HepG2 (cell line): ENCODE measurements at regions not wholly inside any gene's neighbourhood (a gene's known extent, or its start where the extent isn't known, plus 50 kb on each side); places are given as distances from the start of the nearest gene placed in this dataset.

ENCODE experiments used
- ATAC-seq: fragments of 200-7000 bp; cut with Tn5 transposase; 3 replicates; pipeline ENCODE4 v1.9.1; 2020; ENCODE audit warnings: mild to moderate bottlenecking, moderate library complexity
- BruUV-seq: library from RNA; stranded (reverse); fragments of 400-500 nt; replicated peaks from 2 replicates; lab custom pipeline; 2021; lab: Mats Ljungman, UMichigan
- CTCF ChIA-PET: fragments of 300-600 bp; formaldehyde crosslinking; extraction: SDS; loops from one replicate; lab custom pipeline; 2021; ENCODE audit warnings: low total read pairs, inconsistent platforms, low intra/inter-chr PET ratio; lab: Yijun Ruan, JAX
- POLR2A ChIA-PET: fragments of 350-600 bp; sonication (Branson Sonifier 250); formaldehyde crosslinking; loops from one replicate; lab custom pipeline; 2020; ENCODE audit warnings: antibody characterized with exemption, inconsistent platforms; lab: Yijun Ruan, JAX
- DNase-seq: peaks from one replicate; pipeline ENCODE4 v3.0.0-alpha.2; 2015; ENCODE audit warnings: low spot score
- FAIRE-seq: peaks from 3 replicates; lab custom pipeline; 2011; peaks lifted over from hg19 to GRCh38; lab: Jason Lieb, UNC
- H2AFZ ChIP-seq: one replicate; pipeline ENCODE4 v1.6.1; 2011; ENCODE audit warnings: low read length, inconsistent platforms
- H3K27ac ChIP-seq: fragments of 300-600 bp; 3 replicates; pipeline ENCODE4 v1.8.0; 2011; ENCODE audit warnings: mixed run types, mild to moderate bottlenecking, mixed read lengths, low read length, inconsistent platforms; ENCODE audit not compliant: insufficient read depth; ENCODE audit errors: extremely low read length
- H3K27me3 ChIP-seq, 2 experiments: fragments of 200-600 bp in 1 of 2; 2 replicates in 1 of 2; 3 replicates in 1 of 2; pipeline versions ENCODE4 v1.6.0 to v1.8.0; 2011; ENCODE audit warnings: low read length in 2 of 2, mild to moderate bottlenecking in 2 of 2, moderate library complexity in 2 of 2, inconsistent platforms in 1 of 2; ENCODE audit not compliant: insufficient read depth in 2 of 2, control insufficient read depth in 1 of 2
- H3K36me3 ChIP-seq, 2 experiments: fragments of 200-600 bp in 1 of 2; replicated peaks in 1 of 2; 2 replicates in 1 of 2; 3 replicates in 1 of 2; pipeline versions ENCODE4 v1.5.1 to v1.8.0; 2011; ENCODE audit warnings: low read length in 2 of 2, inconsistent platforms in 1 of 2; ENCODE audit not compliant: insufficient read depth in 2 of 2, control insufficient read depth in 1 of 2
- H3K4me1 ChIP-seq: 2 replicates; pipeline ENCODE4 v1.5.1; 2012; ENCODE audit warnings: low read length, inconsistent platforms; ENCODE audit not compliant: insufficient read depth
- H3K4me2 ChIP-seq: 2 replicates; pipeline ENCODE4 v1.6.0; 2011; ENCODE audit warnings: low read depth, low read length, inconsistent platforms
- H3K4me3 ChIP-seq, 3 experiments: fragments of 200-600 bp in 1 of 3; sonication (generic), shearing (Covaris generic) in 1 of 3; replicated peaks in 1 of 3; 2 replicates each; pipeline ENCODE4 v1.5.1; 2011 to 2016; ENCODE audit warnings: low read length in 3 of 3, inconsistent platforms in 2 of 3, low read depth in 2 of 3, mild to moderate bottlenecking in 2 of 3, control low read depth in 1 of 3, mixed read lengths in 1 of 3; ENCODE audit not compliant: insufficient read depth in 1 of 3
- H3K79me2 ChIP-seq: one replicate; pipeline ENCODE4 v1.6.1; 2011; ENCODE audit warnings: low read length, inconsistent platforms; ENCODE audit not compliant: insufficient read depth
- H3K9ac ChIP-seq: 2 replicates; pipeline ENCODE4 v1.6.0; 2011; ENCODE audit warnings: mild to moderate bottlenecking, low read depth, low read length, inconsistent platforms; ENCODE audit not compliant: insufficient read depth
- H3K9me3 ChIP-seq: 2 replicates; pipeline ENCODE4 v1.5.1; 2012; ENCODE audit warnings: mild to moderate bottlenecking, low read length
- H4K20me1 ChIP-seq: 2 replicates; pipeline ENCODE4 v1.6.0; 2011; ENCODE audit warnings: inconsistent platforms, mild to moderate bottlenecking, low read length, moderate library complexity; ENCODE audit not compliant: insufficient read depth
- ARNT2 ChIP-seq: sonication (generic); formaldehyde crosslinking; IDR thresholded peaks from 2 replicates; pipeline ENCODE4 v1.8.0; 2022; ENCODE audit warnings: mild to moderate bottlenecking, low read depth, missing genetic modification reagents, moderate library complexity
- CSRNP2 ChIP-seq: sonication (generic); formaldehyde crosslinking; conservative IDR thresholded peaks from 2 replicates; pipeline ENCODE4 v1.8.0; 2022; ENCODE audit warnings: low read depth, missing genetic modification reagents
- MED8 ChIP-seq: sonication (generic); formaldehyde crosslinking; IDR thresholded peaks from 2 replicates; pipeline ENCODE4 v1.8.1; 2023; ENCODE audit warnings: mild to moderate bottlenecking, missing genetic modification reagents; ENCODE audit not compliant: insufficient replicate concordance
- MEIS2 ChIP-seq: sonication (generic); formaldehyde crosslinking; IDR thresholded peaks from 2 replicates; pipeline ENCODE4 v1.9.0; 2021; ENCODE audit warnings: mild to moderate bottlenecking, missing genetic modification reagents
- MTF1 ChIP-seq: sonication (generic); formaldehyde crosslinking; IDR thresholded peaks from 2 replicates; pipeline ENCODE4 v1.5.0; 2020; ENCODE audit warnings: missing genetic modification reagents
- NBN ChIP-seq: fragments of 450-650 bp; conservative IDR thresholded peaks from 2 replicates; pipeline ENCODE4 v1.6.1; 2017
- NONO ChIP-seq, 2 experiments: fragments of 450-650 bp in 1 of 2; sonication (generic) in 1 of 2; formaldehyde crosslinking in 1 of 2; IDR thresholded peaks in 1 of 2; conservative IDR thresholded peaks in 1 of 2; 2 replicates each; pipeline versions ENCODE4 v1.6.1 to v1.8.0; 2017 to 2022; ENCODE audit warnings: mild to moderate bottlenecking in 1 of 2, missing genetic modification reagents in 1 of 2, moderate library complexity in 1 of 2
- RNF2 ChIP-seq: fragments of 450-650 bp; conservative IDR thresholded peaks from 2 replicates; pipeline ENCODE4 v1.6.1; 2016; ENCODE audit warnings: low read depth
- TCF7 ChIP-seq: sonication (generic); IDR thresholded peaks from 2 replicates; pipeline ENCODE4 v1.6.1; 2016; ENCODE audit warnings: antibody characterized with exemption, low read depth
- ZIK1 ChIP-seq: sonication (generic); formaldehyde crosslinking; IDR thresholded peaks from 2 replicates; pipeline ENCODE4 v1.5.0; 2020; ENCODE audit warnings: mild to moderate bottlenecking, low read depth, missing genetic modification reagents, borderline replicate concordance
- ZNF101 ChIP-seq: sonication (generic); formaldehyde crosslinking; IDR thresholded peaks from 2 replicates; pipeline ENCODE4 v1.4.0; 2020; ENCODE audit warnings: mild to moderate bottlenecking, low read depth, missing genetic modification reagents, borderline replicate concordance
- ZNF3 ChIP-seq: IDR thresholded peaks from 2 replicates; pipeline ENCODE4 v1.7.0; 2017; ENCODE audit warnings: inconsistent platforms
- ZNF337 ChIP-seq: sonication (generic); formaldehyde crosslinking; IDR thresholded peaks from 2 replicates; pipeline ENCODE4 v1.5.1; 2020; ENCODE audit warnings: missing genetic modification reagents, low read depth, mild to moderate bottlenecking, borderline replicate concordance
- ZNF598 ChIP-seq: sonication (generic); formaldehyde crosslinking; IDR thresholded peaks from 2 replicates; pipeline ENCODE4 v1.5.1; 2020; ENCODE audit warnings: mild to moderate bottlenecking, missing genetic modification reagents, borderline replicate concordance
- ZNF672 ChIP-seq: sonication (generic); formaldehyde crosslinking; IDR thresholded peaks from 2 replicates; pipeline ENCODE4 v1.8.1; 2022; ENCODE audit warnings: missing genetic modification reagents
- WGBS: methylation state at CpG from one replicate; pipeline ENCODE4 v1.1.6; 2017; ENCODE audit warnings: low lambda C conversion rate; 5-methylcytosine and 5-hydroxymethylcytosine counted together
- in situ Hi-C: cut with HindIII; loops from 2 replicates; pipeline ENCODE4 v1.10.0; 2017; ENCODE audit warnings: low pct_unique_long_range_greater_than_20kb; ENCODE audit not compliant: extremely low pct_ligation_motif_present
- intact Hi-C: fragments of 100-400 bp; cut with micrococcal nuclease; formaldehyde crosslinking; loops from one replicate; pipeline ENCODE4 v1.10.0; 2022; ENCODE audit not compliant: unreplicated experiment
- TF ChIP-seq, protein P1 (sequence below): sonication (generic); formaldehyde crosslinking; IDR thresholded peaks from 2 replicates; pipeline ENCODE4 v1.4.0; 2020; ENCODE audit warnings: missing genetic modification reagents

- Histone ChIP-seq H3K27ac (no peak overlapping the region), H4K20me1 (no peaks in the 10 kb centered on the region), H3K9ac (no peak overlapping the region), H3K4me1 (no peaks in the 10 kb centered on the region), H3K4me3 (no peak overlapping the region), H3K36me3 (no peaks in the 10 kb centered on the region), H3K4me2 (no peak overlapping the region), H3K79me2 (no peaks in the 10 kb centered on the region), H3K9me3 (no peaks in the 10 kb centered on the region), H3K27me3 (peaks cover 1 to 43% of the 10 kb centered on the region in 2 experiments; a peak in 2 of 5 replicates), H2AFZ (no peak overlapping the region)
- DNase-seq (no peak), FAIRE-seq (no peak), ATAC-seq (no peak)
- no TSS peak for BruUV-seq
- intact Hi-C loops: no loop called here
- POLR2A ChIA-PET: no interaction called here
- in situ Hi-C loops: no loop called here
- TF ChIP-seq ZNF3 (CRISPR knock-in tag) (no peak), NBN (no peak), TCF7 (no peak), RNF2 (no peak), ARNT2 (CRISPR knock-in tag) (no peak), CSRNP2 (CRISPR knock-in tag) (no peak), NONO (IDR thresholded peaks at IDR 0.05) (no peak), NONO (CRISPR knock-in tag; conservative IDR thresholded peaks at IDR 0.05) (no peak), ZNF337 (no peak), ZNF672 (no peak), MTF1 (CRISPR knock-in tag) (no peak), ZNF101 (CRISPR knock-in tag) (no peak), MED8 (CRISPR knock-in tag) (no peak), ZIK1 (CRISPR knock-in tag) (no peak), ZNF598 (CRISPR knock-in tag) (no peak), MEIS2 (no peak)
- TF ChIP-seq, protein P1, sequence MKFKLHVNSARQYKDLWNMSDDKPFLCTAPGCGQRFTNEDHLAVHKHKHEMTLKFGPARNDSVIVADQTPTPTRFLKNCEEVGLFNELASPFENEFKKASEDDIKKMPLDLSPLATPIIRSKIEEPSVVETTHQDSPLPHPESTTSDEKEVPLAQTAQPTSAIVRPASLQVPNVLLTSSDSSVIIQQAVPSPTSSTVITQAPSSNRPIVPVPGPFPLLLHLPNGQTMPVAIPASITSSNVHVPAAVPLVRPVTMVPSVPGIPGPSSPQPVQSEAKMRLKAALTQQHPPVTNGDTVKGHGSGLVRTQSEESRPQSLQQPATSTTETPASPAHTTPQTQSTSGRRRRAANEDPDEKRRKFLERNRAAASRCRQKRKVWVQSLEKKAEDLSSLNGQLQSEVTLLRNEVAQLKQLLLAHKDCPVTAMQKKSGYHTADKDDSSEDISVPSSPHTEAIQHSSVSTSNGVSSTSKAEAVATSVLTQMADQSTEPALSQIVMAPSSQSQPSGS (CRISPR knock-in tag): no peak
- CTCF ChIA-PET: no interaction called here
- 14% methylated on average over 15 of the region's 15 CpGs for WGBS
Observed at GRCh38 chr11:20275987-20276965, 87.2 kb upstream of the HTATIP2 start.
